Endothelial cell (in vitro differentiated cells): ENCODE measurements at regions not wholly inside any gene's neighbourhood (a gene's known extent, or its start where the extent isn't known, plus 50 kb on each side); places are given as distances from the start of the nearest gene placed in this dataset.

Source experiments
- DNase-seq: peaks from one replicate; pipeline ENCODE4 v3.0.0; 2021; ENCODE audit warnings: low spot score
- H3K27ac Mint-ChIP-seq: one replicate; pipeline ENCODE4 v1.8.0; 2021; ENCODE audit warnings: mixed read lengths, inconsistent platforms; ENCODE audit not compliant: unreplicated experiment
- H3K27me3 Mint-ChIP-seq: one replicate; pipeline ENCODE4 v1.8.0; 2021; ENCODE audit warnings: mild to moderate bottlenecking, moderate library complexity, mixed read lengths, inconsistent platforms; ENCODE audit not compliant: unreplicated experiment
- H3K36me3 Mint-ChIP-seq: one replicate; pipeline ENCODE4 v1.8.0; 2021; ENCODE audit warnings: mild to moderate bottlenecking, low read depth, mixed read lengths, inconsistent platforms; ENCODE audit not compliant: unreplicated experiment
- H3K4me1 Mint-ChIP-seq: one replicate; pipeline ENCODE4 v1.8.0; 2021; ENCODE audit warnings: mild to moderate bottlenecking, mixed read lengths, inconsistent platforms; ENCODE audit not compliant: unreplicated experiment
- H3K4me3 Mint-ChIP-seq: one replicate; pipeline ENCODE4 v1.8.0; 2021; ENCODE audit warnings: mild to moderate bottlenecking, mixed read lengths, inconsistent platforms; ENCODE audit not compliant: unreplicated experiment
- H3K9me3 Mint-ChIP-seq: one replicate; pipeline ENCODE4 v1.8.0; 2021; ENCODE audit warnings: mixed read lengths, inconsistent platforms; ENCODE audit not compliant: unreplicated experiment
- CTCF ChIP-seq: fragments of 200-600 bp; sonication (generic); IDR thresholded peaks from one replicate; pipeline ENCODE4 v1.5.0; 2021; ENCODE audit warnings: antibody characterized with exemption; ENCODE audit not compliant: unreplicated experiment

GRCh38 chr17:45718791-45719190 lies 65.3 kb upstream of the CRHR1 start:
- no peak for TF ChIP-seq CTCF
- Mint-ChIP-seq H3K36me3 (no peaks in the 10 kb centered on the region), H3K4me1 (no peaks in the 10 kb centered on the region), H3K27me3 (peaks cover 6% of the 10 kb centered on the region), H3K27ac (no peak overlapping the region), H3K9me3 (no peaks in the 10 kb centered on the region), H3K4me3 (no peak overlapping the region)
- DNase-seq, result no peak

- no peak overlapping the region for H3K4me3 Mint-ChIP-seq
- DNase-seq, result peak; percentile 9
- no peaks in the 10 kb centered on the region for H3K4me1 Mint-ChIP-seq
- H3K27me3 Mint-ChIP-seq, result peaks cover 6% of the 10 kb centered on the region
- TF ChIP-seq CTCF, result peak; percentile 54
- no peak overlapping the region for H3K27ac Mint-ChIP-seq
- H3K36me3 Mint-ChIP-seq, result no peaks in the 10 kb centered on the region
- H3K9me3 Mint-ChIP-seq, result no peaks in the 10 kb centered on the region
Measured at GRCh38 chr17:45719335-45720071, 64.6 kb upstream of the CRHR1 start.

DNA sequence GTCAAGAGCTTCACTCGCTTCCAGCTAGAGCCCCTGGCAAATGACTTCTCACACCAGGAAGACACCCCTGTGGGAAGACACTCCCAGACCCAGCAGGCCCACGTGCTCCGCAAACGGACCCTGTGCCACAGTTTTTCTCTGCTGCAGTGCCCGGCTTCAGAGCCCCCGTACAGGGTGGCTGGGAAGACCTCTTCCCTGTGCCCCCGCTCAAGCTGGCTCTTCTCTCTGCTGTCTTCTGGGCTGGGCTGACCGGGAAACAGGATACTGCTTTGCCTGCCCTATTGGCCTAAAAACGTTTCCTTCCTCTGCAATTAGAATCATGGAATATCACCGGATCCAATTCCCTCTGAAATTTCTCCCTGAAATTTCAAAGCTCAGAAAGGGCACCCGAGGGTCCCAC lies 63.7 kb upstream of the CRHR1 start:
- no peak for DNase-seq
- no peak overlapping the region for H3K4me3 Mint-ChIP-seq

DNA sequence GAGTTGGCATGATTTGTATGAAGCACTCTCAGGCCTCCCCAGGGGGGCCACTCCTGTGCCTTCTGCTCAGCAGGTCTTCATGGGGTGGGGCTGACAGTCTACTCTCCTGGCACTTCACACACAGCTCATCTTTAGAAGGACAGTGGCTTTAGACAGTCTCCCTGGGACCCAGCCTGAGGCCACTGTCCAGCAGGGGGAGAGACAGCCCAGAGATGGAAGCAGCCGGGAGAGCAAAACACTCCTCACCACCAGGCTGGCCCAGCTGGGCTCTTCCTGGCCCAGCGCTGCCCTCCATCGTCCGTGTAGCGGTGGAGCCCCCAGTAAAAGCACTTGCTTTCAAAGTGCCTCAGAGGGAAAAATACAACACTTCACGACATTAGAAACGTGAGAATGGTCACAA lies 62.0 kb upstream of the CRHR1 start:
- peak; percentile 56 for DNase-seq
- H3K27ac Mint-ChIP-seq, result no peak overlapping the region
- no peaks in the 10 kb centered on the region for H3K4me1 Mint-ChIP-seq
- TF ChIP-seq CTCF, result peak; percentile 24
- no peaks in the 10 kb centered on the region for H3K36me3 Mint-ChIP-seq
- no peaks in the 10 kb centered on the region for H3K9me3 Mint-ChIP-seq
- no peak overlapping the region for H3K4me3 Mint-ChIP-seq
- peaks cover 5% of the 10 kb centered on the region for H3K27me3 Mint-ChIP-seq

More for the DNA sequence above, 63.7 kb upstream of the CRHR1 start:
- no peaks in the 10 kb centered on the region for H3K36me3 Mint-ChIP-seq
- no peaks in the 10 kb centered on the region for H3K4me1 Mint-ChIP-seq
- H3K27me3 Mint-ChIP-seq, result peaks cover 6% of the 10 kb centered on the region
- TF ChIP-seq CTCF, result no peak
- H3K9me3 Mint-ChIP-seq, result no peaks in the 10 kb centered on the region
- no peak overlapping the region for H3K27ac Mint-ChIP-seq

- Mint-ChIP-seq H3K27me3 (peaks cover 4% of the 10 kb centered on the region), H3K9me3 (peaks cover 4% of the 10 kb centered on the region), H3K4me3 (no peak overlapping the region), H3K36me3 (peaks cover 3% of the 10 kb centered on the region), H3K4me1 (no peaks in the 10 kb centered on the region), H3K27ac (no peak overlapping the region)
- TF ChIP-seq CTCF, result no peak
- no peak for DNase-seq
Measured at GRCh38 chr17:45729294-45729907, 54.7 kb upstream of the CRHR1 start.
